ENCODE measurements at regions not wholly inside any gene's neighbourhood (a gene's known extent, or its start where the extent isn't known, plus 50 kb on each side); places are given as distances from the start of the nearest gene placed in this dataset.

DNA sequence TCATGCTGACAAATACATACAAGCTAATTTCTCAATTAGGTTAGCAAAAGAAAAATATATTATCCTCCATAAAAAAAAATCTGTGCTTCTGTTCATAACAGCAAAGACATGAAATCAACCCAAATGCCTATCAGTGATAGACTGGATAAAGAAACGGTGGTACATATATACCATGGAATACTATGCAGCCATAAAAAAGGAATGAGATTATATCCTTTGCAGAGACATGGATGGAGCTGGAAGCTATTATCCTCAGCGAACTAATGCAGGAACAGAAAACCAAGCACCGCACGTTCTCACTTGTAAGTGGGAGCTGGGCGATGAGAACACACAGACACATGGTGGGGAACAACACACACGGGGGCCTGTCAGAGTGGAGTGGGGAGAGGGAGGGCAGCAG, 84.0 kb upstream of the PALMD start:
- no peak for DNase-seq (ENCODE audit: low read depth in 3 of 3, low spot score in 2 of 3)

DNA sequence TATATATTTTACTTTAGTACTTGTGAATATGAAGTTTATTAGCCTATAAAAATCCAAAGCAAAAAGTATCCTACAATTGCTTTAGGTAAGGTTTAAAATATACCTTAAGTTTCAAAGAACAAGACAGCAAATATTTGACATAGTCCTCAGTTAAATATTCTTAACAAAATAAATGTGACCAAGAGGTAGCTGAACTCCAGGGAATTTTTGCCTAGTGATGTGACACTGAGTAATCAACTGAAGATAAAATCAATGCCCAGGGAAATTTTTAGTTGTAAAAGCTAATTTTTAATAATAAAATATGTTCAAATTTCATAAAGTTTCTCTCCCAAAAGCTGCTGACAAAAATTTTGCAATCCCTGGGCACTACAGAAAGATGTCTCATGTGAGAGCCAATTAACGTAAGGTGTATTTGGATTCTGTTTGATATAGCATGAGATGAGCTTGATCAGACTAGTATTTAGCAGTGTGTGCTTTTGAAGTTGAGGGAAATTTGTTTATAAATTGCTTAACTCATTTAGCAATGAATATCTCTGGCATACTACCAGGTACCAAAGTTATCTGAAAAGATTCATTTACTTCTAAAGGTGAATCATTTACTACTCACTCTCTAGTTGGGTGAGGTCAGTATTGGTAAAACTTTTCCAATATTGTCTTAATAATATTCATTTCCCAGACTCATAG, 80.2 kb upstream of the PALMD start:
- no peak for DNase-seq (ENCODE audit: low read depth in 3 of 3, low spot score in 2 of 3)

DNA sequence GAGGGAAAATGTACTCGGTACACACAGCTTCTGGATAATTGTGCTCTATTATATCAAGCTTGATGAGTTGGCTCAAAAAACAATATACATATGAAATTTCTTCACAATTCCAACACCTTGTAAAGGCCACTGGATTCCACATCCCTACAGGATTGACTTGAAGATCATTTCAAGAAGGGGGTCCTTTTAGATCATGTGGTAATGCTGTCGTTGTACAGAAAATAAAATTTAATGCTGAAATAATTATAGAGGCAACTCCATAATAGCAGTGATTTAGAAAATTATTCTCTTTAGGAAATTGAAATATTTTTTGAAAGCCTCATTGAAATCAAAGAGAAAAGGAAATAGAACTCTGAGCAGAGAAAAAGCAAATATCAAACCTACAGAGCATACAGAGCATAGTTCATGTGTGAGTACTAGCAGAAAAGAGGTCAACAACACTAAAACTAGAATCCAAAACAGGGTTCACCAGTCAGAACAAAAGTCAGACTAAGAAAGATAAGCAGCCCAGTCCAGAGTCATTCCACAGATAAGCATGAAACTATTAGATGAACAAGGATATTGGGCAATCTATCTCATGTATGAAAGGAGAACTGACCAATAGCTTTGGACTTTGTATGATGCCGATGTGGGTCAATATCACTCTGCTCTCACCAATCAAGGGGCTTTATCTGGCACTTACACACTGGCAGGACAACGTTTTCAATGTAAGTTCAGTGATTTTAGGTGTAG, 79.5 kb upstream of the PALMD start:
- no peak for DNase-seq (ENCODE audit: low read depth in 3 of 3, low spot score in 2 of 3)

DNA sequence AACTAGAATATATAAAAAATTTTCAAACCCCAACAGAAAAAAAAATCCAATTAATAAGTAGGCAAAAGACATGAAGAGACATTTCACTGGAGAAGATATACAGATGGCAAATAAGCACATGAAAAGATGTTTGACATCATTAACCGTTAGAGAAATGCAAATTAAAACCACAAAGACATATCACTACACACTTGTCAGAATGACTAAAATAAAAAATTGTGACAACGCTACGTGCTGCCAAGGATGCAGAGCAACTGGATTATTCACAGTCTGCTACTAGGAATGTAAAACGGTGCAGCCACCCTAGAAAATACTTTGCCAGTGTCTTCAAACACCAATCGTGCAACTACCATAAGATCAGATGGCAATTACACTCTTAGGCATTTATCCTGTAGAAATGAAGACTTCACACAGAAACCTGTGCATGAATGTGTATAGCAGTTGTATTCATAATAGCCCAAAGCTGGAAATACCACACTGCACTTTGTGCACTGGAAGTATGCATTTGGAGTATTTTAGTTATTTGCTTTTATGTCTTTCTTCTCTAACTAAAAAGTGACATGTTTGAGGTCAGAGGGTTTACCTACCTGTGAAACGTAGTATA, 75.3 kb upstream of the PALMD start:
- no peak for DNase-seq (ENCODE audit: low read depth in 3 of 3, low spot score in 2 of 3)

DNA sequence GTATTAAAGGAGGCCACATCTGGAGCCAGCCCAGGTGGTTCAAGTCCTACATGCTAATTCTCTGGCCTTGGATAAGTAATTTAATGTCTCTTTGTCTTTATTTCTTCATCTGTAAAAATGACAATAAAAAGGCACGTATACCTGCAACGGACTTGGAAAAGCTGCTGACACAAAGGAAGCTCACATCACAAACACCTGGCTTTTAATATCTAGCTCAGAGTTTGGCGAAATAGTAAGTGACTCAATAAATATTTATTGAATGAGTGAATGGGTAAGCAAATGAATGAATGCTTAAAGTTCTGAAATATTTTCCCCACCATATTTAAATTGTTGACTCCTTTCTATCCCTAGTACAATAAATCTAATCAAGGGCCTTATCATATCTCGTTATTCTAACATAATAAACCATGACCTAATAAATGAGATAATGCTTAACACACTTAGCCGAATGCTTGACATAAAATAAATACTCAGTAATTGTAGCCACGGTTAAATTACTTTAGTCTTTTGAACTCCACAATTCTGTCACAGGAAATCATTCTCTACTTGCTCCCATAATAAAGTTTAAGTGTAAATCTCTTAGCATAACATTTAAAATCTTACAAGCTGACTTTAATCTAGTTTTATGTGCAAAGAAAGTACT, 74.7 kb upstream of the PALMD start:
- no peak for DNase-seq (ENCODE audit: low read depth in 3 of 3, low spot score in 2 of 3)

DNA sequence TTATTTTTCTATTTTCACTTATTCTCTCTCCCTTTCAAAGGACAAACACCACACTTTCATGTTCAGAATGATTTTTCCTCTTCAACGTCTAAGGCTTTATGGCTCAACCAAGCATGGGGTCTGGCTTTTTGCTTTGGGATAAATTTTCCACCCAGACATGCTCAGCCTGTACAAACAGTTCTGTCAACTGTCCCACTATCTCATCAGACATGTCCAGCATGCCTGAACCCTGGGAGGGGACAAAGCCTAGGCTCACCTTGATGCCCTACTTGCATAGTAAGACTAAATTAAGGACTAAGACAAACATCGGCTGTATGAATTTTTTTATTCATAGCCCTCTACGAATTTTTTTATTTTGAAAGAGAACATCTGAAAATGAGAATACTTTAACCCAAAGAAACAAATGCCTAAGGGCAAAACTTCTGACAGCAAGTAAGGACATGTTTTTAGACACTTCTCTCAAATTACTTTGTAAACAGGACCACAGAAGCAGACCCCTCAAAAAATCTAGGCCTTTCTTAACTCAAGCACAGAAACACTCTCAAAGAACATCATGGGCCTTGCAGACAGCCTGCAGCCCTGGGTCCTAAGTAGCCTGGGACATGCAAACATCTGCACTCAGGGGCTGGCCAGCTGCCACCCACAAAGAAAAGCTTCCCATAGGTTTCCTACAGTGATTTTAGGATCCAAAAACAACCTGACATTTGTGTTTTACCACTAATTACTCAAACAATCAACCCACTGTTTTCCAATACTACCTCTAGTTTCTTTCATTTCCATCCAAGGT, 72.3 kb upstream of the PALMD start:
- DNase-seq (ENCODE audit: low read depth in 3 of 3, low spot score in 2 of 3), result no peak

DNA sequence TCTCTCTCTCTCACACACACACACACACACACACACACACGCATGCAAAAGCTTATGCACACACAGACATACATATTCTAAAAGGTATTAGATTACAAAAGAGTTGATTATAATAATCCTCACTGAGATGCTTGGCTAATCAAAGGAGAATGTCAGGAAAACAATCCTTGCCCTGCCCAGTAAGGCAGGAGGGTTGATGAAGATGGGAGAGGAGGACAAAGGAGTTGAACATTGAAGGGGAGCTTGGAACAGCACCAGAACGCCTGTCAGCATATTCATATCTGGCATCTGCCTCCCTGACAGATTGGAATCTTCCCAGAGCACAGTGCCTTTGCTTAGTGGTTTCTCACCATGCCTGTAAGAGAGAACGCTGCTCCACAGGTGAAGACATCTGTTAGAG, 68.6 kb upstream of the PALMD start:
- DNase-seq (ENCODE audit: low read depth in 3 of 3, low spot score in 2 of 3), result no peak

DNA sequence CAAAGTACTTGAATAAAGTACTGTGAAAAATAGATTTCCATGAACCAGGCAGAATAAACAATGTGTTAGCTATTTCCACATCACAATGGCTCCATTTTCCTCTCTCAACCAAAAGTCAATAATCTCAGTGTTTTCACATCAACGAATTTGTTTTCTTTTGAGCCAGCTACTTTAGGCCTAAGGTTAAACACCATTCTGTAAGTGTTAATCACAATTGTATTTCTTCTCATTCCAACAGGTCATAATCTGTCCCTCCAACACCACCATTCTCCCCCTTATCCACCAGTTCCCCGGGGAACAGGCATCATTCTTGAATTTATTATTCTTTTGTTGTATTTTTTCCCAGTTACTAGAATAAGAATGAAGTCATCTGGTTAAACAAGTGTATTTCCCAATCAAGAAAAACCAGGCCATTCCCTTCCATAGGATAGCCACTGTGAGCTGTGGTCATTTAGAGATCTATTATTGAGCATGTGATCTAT, 66.2 kb upstream of the PALMD start:
- DNase-seq (ENCODE audit: low read depth in 3 of 3, low spot score in 2 of 3), result no peak

DNA sequence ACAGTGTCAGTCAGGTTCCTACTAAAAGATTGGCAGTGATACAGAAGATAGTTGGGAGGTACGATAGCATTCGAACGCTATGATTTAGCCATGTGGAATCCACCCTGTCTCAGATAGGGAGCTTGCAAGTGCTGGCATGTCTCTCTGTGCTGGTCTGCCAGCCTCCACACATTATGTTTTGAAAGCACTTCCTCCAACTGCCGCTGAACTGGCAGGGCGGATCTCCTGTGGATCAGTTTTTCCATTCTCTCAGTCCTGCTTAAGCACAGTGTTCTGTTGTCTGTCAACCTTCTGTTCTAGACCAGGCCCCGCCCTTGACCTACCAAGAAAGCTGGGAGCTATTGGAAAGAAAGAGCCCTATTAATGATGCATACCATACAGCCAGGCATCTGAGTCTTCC, 65.5 kb upstream of the PALMD start:
- no peak for DNase-seq (ENCODE audit: low read depth in 3 of 3, low spot score in 2 of 3)

DNA sequence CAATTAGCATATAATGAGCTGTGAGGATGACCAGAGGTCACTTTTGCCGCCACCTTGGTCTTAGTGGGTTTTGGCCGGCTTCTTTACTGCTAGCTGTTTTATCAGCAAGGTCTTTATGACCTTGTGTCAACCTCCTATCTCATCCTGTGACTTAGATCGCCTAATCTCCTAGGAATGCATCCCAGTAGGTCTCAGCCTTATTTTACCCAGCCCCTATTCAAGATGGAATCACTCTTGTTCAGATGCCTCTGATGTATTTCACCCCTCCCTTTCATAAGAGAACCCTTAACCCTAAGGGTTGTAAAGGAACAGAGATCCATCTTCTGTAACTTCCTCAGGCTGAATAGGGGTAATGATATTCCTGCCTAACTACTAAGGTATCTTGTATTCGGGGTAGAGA, 58.9 kb upstream of the PALMD start:
- no peak for DNase-seq (ENCODE audit: low read depth in 3 of 3, low spot score in 2 of 3)

DNA sequence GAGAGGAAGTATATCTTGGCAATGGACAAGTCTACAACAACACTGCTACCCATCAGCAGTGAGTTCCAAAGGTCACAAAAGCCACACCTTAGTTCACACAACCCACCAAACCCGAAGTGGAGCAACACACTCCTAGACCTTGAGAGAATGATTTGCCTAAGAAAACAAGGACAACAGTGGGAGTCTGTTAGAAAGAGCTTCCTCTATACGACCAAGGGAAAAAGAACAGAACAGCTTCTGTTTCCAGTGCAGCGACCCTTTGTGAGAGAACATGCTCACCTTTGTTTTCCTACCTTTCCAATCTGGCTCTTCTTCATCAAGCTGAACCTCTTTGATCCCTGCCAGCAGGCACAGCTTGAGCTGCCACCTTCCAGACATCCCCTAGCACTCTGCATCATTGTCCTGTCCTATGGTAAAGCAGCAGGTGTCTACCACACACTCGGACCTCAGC, 56.7 kb upstream of the PALMD start:
- no peak for DNase-seq (ENCODE audit: low read depth in 3 of 3, low spot score in 2 of 3)

DNA sequence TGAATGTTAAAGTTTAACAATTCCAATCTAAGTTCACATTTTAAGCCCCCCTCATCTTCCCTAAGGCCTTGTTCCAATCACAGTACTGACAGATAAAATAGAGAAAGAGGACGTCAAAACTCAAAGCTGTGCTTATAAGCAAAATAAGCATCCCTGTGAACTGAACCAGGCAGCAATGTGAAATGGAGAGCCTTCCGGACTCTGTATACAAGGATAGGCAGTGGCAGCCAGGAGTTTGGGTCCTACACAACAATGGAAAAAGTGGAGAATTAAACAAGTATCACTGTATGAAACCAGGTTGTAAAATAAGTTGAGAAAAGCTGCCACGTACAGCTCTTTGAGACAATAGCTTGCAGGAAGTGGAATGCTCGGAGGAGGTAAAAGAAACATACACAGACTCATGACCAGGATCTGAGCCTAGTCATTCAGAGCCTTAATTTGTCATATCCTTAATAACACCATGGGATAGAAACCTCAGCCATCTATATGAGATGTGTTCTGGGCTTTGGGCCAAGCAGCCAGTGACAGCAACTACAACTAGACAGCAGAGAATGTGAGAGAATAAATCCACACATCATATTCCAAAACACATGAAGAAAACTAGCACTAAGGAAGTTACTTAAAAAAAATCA, 55.2 kb upstream of the PALMD start:
- no peak for DNase-seq (ENCODE audit: low read depth in 3 of 3, low spot score in 2 of 3)

DNA sequence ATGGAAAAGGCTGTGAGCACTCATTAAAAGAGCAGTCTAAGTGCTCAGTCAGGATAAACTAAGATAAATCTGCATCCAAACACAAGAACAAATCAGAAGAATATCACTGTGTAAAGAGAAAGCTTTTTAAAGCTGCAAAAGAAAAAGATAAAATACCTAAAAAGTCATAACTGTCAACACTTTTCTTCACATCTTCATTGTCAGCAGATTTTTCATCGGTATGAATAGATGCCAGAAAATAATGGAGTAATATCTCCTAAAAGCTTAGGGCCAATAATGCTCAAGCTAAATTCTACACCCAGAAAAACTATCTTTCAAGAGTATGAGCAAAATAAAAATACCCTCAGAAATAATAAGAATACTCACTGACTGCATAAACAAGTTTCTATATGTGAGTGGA, 54.0 kb upstream of the PALMD start:
- DNase-seq (ENCODE audit: low read depth in 3 of 3, low spot score in 2 of 3), result no peak

DNA sequence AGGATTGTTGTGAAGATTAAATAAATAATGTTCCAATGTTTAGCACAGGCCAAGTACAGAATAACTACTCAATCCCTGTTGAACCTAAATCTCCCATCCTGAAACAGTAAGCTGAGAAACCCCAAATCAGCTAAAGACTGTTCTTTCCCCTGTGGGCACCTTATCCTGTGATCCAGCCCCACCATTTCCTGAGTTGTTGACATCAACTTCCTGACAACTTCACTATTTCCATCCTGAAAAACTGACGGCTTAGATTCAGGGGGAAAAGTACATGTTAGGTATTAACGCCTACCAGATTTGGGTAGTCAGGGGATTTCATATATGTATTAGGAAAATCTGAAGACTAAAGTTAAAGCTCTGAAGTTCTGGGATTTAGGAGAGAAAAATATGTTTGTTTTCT, 51.7 kb upstream of the PALMD start:
- DNase-seq (ENCODE audit: low read depth in 3 of 3, low spot score in 2 of 3), result no peak

DNA sequence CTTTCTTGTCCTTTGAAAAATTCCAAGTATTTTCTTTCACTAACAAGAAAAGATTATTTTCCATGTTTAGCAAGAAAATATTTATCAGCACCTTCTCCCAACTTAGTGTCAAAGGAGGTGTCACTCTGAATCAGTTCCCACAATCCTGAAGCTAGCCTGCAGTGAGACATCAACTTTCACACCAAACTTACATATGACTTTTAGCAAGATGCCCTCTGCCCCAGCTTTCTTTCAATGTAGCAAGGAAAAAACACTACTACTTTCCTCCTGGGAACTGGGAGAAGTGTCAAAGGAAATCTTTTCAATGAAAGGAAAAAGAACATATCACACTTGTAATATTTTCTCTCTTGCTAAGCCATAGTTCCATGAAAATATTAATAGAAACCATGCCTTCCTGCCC, 50.9 kb upstream of the PALMD start:
- no peak for DNase-seq (ENCODE audit: low read depth in 3 of 3, low spot score in 2 of 3)

DNA sequence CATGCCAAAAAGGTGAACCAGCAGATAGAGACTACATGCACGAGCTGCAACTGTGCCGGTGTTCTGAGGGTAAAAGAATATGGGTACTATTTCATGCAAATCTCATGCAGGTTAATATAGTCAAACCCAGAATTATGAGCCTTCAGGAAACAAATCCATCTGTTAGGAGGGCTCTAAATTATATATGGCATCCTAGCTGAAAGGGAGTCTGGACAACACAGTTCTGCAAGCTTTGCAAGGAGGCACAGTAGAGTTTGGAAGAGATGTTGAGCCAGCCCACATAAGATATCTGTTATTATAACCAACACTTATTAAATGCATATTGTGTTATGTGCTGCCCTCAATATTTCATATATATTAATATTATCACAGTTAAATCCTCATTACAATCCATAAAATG, 50.5 kb upstream of the PALMD start:
- DNase-seq (ENCODE audit: low read depth in 3 of 3, low spot score in 2 of 3), result no peak
